ENCODE measurements at regions not wholly inside any gene's neighbourhood (a gene's known extent, or its start where the extent isn't known, plus 50 kb on each side); places are given as distances from the start of the nearest gene placed in this dataset.

DNA sequence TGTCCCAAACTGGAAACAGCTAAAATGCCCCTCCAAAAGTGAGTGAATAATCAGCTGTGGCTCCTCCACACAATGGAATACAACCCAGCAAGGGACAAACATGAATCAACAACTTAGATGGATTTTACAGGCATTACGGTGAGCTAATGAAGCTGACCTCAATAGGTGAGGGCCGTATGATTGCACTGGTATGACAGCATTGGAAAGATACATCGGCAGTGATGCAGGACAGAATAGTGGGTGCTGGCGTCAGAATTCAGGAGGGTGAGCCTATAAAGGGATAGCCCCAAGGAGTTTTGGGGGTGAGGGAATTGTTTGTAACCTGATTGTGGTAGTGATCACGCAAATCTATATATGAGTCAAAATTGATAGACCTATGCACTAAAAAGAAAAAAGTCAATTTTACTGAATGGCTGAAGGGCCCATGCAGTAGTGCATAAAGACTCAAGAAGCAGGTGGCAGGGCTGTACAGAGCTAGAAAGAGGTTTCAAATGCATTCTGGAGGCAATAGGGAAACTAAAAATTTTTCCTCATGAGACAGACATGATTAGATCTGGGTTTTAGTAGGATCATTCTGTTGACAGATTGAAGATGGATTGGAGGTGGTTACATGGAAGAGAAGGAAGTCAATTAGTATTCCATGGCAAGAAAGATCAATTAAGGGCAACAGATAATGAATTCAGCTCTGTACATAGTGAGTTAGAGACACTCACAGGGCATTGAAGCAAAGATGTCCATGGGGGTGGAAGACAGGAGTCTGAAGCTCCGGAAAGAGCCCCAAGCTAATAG is 90.8 kb downstream of the IRS2 start:
- no peaks in the 10 kb centered on the region for H3K4me1 ChIP-seq
- H3K27me3 ChIP-seq = no peaks in the 10 kb centered on the region
- H3K9me3 ChIP-seq = no peaks in the 10 kb centered on the region
- DNase-seq = no peak
- WGBS, 2 donors = 88 to 93% methylated on average over 6 of the region's 6 CpGs
- TF ChIP-seq POLR2A (IDR thresholded peaks at IDR 0.05) = no peak
- TF ChIP-seq, protein P1, sequence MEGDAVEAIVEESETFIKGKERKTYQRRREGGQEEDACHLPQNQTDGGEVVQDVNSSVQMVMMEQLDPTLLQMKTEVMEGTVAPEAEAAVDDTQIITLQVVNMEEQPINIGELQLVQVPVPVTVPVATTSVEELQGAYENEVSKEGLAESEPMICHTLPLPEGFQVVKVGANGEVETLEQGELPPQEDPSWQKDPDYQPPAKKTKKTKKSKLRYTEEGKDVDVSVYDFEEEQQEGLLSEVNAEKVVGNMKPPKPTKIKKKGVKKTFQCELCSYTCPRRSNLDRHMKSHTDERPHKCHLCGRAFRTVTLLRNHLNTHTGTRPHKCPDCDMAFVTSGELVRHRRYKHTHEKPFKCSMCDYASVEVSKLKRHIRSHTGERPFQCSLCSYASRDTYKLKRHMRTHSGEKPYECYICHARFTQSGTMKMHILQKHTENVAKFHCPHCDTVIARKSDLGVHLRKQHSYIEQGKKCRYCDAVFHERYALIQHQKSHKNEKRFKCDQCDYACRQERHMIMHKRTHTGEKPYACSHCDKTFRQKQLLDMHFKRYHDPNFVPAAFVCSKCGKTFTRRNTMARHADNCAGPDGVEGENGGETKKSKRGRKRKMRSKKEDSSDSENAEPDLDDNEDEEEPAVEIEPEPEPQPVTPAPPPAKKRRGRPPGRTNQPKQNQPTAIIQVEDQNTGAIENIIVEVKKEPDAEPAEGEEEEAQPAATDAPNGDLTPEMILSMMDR (IDR thresholded peaks at IDR 0.05) = no peak
- intact Hi-C loops (cut with DNase I; ENCODE audit: low total_unique reads) = no loop called here
- no peak overlapping the region for H3K4me3 ChIP-seq
- H3K27ac ChIP-seq = no peak overlapping the region
- no peaks in the 10 kb centered on the region for H3K36me3 ChIP-seq (ENCODE audit: low read depth, missing control alignments)

DNA sequence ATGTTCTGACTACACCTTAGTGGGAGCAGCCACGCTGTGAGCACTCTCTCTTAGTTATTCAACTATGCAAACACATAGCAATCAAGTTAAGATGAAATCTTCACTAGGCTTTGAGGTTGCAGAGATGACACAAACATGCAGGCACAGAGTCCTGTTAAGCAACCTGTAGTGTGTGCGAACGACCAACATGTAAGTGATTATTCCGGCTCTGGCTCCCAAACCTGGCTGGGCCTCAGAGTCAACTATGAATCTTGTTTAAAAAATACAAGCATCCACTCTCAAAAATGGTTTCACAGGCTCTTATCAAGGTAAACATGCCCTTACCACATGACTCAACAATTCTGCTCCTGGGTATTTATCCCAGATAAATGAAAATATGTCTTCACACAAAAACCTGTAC is 91.4 kb downstream of the IRS2 start:
- no peak for TF ChIP-seq POLR2A (IDR thresholded peaks at IDR 0.05)
- TF ChIP-seq, protein P1 (IDR thresholded peaks at IDR 0.05) = no peak
- no peak overlapping the region for H3K4me3 ChIP-seq
- no peak overlapping the region for H3K27ac ChIP-seq
- no peak for DNase-seq
- 91 to 94% methylated on average over 4 of the region's 4 CpGs for WGBS, 2 donors
- no peaks in the 10 kb centered on the region for H3K9me3 ChIP-seq
- no peaks in the 10 kb centered on the region for H3K36me3 ChIP-seq (ENCODE audit: low read depth, missing control alignments)
- no peaks in the 10 kb centered on the region for H3K4me1 ChIP-seq
- H3K27me3 ChIP-seq = no peaks in the 10 kb centered on the region
- intact Hi-C loops (cut with DNase I; ENCODE audit: low total_unique reads) = no loop called here

DNA sequence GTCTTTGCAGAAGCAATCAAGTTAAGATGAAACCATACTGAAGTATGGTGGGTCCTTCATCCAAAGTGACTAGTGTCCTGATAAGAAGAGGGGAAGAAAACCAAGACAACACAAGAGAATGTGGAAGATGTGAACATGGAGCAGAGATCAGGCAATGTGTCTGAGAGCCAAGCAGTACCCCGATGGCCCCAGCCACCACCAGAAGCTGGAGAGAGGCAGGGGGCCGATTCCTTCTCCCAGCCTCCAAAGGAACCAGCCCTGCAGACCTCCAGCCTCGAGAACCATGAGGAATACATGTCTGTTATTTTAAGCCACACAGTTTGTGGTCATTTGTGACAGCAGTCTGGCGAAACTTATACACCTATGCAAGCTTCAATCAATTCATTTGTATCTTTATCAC is 93.2 kb downstream of the IRS2 start:
- H3K27ac ChIP-seq = no peak overlapping the region
- intact Hi-C loops (cut with DNase I; ENCODE audit: low total_unique reads) = no loop called here
- no peak overlapping the region for H3K4me3 ChIP-seq
- no peak for TF ChIP-seq POLR2A (IDR thresholded peaks at IDR 0.05)
- TF ChIP-seq, protein P1 (IDR thresholded peaks at IDR 0.05) = no peak
- no peaks in the 10 kb centered on the region for H3K27me3 ChIP-seq
- no peaks in the 10 kb centered on the region for H3K4me1 ChIP-seq
- H3K9me3 ChIP-seq = no peaks in the 10 kb centered on the region
- WGBS, 2 donors = 90 to 94% methylated on average over 4 of the region's 4 CpGs
- no peaks in the 10 kb centered on the region for H3K36me3 ChIP-seq (ENCODE audit: low read depth, missing control alignments)
- DNase-seq = no peak

DNA sequence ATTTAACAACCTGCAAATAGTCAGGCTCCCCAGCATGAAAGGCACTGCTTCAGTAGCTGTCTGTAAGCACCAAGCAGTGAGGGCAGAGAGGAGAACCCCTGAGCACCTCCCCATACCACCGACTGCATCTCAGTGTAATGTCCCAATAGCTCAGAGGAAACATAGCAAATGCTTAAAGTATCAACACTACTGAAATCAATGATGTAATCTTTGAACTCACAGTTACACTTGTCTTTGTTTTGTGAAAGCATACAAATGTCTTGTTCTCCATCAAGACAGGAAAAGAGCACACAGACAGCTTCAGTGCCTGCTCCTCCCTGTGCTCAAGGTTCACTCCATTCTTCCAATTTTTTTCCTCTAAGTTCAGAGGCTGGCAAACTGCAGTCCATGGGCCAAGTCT is 94.7 kb downstream of the IRS2 start:
- H3K36me3 ChIP-seq (ENCODE audit: low read depth, missing control alignments) = no peaks in the 10 kb centered on the region
- no peak overlapping the region for H3K27ac ChIP-seq
- no peaks in the 10 kb centered on the region for H3K9me3 ChIP-seq
- intact Hi-C loops (cut with DNase I; ENCODE audit: low total_unique reads) = no loop called here
- H3K4me1 ChIP-seq = no peaks in the 10 kb centered on the region
- TF ChIP-seq, protein P1 (IDR thresholded peaks at IDR 0.05) = no peak
- no peak for TF ChIP-seq POLR2A (IDR thresholded peaks at IDR 0.05)
- DNase-seq = no peak
- no peak overlapping the region for H3K4me3 ChIP-seq
- 67 to 80% methylated on average over 1 of the region's 1 CpG for WGBS, 2 donors
- no peaks in the 10 kb centered on the region for H3K27me3 ChIP-seq
